CD4-positive, alpha-beta T cell treated with Interleukin-12 subunit alpha and Interleukin-12 subunit beta, for 1 hour (primary cell): ENCODE measurements at regions not wholly inside any gene's neighbourhood (a gene's known extent, or its start where the extent isn't known, plus 50 kb on each side); places are given as distances from the start of the nearest gene placed in this dataset.

ENCODE experiments used
- DNase-seq: peaks from one replicate; pipeline ENCODE4 v3.0.0-alpha.2; 2020

DNA sequence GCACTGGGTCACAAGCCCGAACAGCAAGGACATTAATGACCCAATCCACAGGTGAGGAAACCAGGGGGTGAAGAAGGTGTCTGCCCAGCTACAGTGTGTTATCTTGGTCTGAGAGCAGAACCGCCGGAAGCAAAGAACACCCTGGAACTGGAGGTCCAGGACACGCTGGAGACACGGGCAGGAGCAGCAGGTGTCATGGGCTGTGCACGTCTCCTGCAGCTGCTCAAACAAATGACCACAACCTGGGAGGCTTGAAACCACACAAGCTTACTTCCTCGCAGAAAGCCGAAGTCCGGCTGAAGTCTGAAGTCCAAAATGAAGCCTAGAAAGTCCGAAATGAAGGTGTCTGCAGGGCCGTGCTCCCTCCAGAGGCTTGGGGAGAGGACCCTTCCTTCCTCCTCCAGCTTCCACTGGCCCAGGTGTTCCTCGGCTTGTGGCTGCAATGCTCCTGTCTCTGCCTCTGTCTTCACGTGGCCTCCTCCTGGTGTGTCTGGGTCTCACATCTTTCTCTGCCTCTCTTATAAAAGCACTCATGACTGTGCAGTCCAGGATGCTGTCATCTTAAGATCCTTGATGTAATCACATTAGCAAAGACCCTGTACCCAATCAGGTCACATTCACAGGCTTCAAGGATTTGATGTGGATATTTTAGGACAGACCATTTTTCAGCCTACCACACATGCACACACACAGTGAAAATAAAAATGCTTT lies 351.2 kb downstream of the C16orf95 start:
- DNase-seq = no peak

DNA sequence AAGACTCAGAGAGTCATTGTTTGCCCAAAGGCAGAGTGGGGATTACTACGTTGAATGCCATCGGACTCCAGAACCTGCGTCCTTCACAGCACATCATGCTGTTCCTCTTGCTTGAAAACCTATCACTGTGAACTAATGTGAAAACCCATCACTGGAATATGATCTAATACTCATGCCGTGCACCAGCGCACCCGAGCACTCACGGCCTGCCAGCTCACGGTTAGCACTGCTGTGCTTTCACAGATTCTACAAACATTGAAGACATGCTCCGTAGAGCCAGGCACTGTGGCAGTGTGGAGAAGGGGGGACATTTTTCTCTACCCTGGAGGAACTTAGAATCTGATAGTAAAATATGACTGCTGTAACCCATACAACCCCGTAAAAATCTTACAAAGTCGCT lies 350.4 kb downstream of the C16orf95 start:
- DNase-seq = no peak

DNA sequence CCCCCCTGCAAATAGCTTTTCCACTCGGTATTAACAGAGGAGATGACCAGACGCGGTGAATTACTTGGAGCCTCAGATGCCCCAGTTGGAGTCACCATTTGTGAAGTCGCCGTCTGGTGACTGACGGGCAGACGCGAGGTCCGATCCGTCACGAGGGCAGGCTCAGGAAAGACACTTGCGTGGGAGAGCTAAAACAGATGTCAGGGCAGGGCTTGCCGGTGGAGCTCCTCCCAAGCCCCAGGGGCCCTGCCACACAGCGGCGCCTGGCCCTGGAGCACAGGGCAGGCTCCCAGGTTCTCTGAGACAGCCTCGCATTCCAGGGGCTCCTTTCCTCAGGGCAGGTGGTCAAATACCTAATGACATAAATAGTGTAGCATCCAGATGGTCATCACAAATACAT lies 348.3 kb downstream of the C16orf95 start:
- no peak for DNase-seq

DNA sequence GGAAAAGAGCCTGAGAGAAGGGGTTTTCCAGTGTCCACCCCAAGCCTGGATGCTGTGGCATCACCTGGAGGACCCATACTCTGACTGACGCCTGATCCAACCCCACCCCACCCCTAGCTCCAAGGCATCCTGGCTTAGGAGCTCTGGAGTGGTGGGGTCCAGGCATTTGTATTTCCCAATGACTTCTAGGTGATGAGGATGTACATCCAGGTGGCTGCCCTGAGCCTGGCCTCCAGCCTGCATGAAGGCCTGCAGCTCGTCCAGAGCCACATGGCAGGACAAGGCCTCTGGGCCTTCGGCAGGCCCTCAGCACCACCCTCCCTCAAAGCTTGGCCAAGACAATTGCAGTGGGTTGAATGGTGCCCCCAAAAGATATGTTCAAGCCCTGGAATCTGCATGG lies 347.5 kb downstream of the C16orf95 start:
- DNase-seq = no peak

DNA sequence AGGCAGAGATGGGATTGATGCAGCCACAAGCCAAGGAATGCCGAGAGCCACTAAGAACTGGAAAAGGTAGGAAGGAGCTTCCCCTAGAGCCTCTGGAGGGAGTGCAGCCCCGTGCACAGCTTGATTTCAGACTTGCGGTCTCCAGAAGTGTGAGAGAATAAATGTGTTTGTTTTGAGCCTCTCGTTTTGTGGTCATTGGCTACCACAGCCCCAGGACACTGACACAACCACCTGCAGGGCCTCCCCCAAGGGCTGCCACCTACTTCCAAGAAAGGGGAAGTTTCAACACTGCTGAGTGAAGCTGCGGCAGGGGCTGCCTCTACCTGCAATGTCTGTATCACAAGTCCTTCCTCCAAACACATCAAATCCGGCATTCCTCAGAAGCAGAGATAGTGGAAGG lies 346.9 kb downstream of the C16orf95 start:
- DNase-seq = no peak

DNA sequence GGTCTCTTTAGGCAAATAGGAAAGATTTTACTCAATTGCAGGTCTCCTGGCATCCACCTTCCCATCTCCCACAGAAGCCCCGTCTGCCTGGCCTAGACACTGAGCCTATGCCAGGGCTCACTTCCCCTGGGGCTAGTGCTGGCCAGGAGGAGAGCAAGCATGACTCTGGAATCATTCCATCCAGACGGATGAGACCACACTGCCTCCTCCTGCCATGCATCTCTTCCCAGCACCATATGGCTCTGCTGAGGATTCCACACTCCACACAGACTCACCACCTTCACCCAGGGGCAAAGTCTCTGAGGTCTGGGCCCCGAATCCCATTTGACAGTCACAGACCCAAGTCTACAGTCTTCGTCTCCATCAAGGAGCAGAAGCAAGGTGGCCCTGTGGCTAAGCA lies 346.5 kb downstream of the C16orf95 start:
- DNase-seq = no peak

DNA sequence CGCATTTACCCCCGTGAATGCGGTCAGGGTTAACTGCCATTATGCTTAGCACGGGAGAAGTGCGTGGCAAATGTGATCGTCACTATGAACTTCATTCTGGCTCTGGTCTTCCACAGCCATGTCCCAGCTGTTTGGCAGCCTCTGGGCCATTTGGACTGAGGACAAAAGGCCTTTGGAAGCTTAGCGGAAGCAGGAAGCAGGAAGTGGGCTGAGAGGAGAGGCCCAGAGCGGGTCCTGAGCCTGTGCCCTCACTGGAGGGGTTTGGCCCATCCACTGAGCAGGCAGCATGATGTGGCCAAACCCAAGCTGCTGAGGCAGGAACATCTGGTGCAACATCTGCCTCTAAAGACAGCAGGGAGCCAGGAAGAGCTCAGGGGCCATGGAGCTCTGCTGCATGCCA lies 345.9 kb downstream of the C16orf95 start:
- DNase-seq = no peak

DNA sequence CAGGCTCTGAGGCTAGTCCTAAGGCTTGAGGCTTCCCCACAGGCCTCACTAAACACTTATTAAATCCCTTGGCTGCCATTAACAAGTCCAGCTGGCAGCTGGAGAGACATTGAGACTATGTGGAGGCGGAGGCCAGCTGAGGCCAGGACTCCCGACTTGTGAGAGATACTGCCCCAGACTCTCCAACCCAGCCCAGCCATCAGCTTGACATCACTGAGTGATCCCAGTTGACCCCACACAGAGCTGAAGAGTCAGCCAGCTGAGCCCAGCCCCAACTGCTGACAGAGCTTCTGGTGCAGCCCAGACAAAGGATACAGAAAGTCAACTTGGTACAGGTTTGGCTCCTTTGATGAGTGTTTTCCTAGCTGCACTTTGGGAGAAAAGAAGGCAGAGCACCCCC lies 343.1 kb downstream of the C16orf95 start:
- no peak for DNase-seq

DNA sequence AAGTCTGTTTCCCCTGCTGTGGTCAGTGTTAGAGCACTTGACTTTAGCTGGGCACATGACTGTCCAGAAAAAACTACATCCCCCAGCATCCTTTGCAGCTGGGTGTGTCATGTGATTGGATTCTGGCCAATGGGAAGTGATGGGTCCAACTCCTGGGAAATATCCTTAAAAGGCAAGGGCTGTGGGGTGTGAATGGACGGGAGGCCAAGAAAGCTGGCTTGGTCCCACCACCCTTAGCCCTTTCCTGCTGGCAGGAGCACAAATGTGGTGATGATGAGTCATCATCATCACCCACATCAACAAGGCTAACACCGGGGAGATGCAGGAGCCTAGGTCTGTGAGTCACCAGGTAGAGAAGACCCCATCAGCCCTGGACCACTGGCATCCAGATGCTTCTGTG lies 341.7 kb downstream of the C16orf95 start:
- no peak for DNase-seq

DNA sequence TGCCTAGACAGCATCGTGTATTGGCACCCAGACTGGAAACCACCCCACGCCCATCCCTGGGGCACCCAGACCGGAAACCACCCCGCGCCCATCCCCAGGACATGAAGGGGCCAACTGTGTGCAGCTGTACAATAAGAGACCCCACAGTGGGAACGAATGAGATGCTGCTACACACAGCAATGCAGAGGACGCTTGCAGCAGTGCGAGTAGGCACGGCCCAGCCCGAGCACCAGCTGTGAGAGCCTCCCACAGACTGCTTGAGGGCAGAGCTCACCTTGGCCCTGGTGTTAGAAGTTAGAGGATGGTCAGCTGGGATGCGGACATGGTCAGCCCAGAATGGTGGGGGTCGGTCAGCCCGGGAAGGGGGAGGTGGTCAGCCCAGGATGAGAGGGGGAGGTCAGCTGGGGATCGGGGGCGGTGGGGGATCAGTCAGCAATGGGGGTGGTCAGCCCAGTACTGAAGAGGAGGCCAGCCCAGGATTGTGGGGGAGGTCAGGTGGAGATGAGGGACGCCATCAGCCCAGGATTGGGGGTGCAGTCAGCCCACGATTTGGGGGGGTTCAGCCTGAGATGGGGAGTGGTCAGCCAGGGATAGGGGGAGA lies 340.0 kb downstream of the C16orf95 start:
- no peak for DNase-seq

DNA sequence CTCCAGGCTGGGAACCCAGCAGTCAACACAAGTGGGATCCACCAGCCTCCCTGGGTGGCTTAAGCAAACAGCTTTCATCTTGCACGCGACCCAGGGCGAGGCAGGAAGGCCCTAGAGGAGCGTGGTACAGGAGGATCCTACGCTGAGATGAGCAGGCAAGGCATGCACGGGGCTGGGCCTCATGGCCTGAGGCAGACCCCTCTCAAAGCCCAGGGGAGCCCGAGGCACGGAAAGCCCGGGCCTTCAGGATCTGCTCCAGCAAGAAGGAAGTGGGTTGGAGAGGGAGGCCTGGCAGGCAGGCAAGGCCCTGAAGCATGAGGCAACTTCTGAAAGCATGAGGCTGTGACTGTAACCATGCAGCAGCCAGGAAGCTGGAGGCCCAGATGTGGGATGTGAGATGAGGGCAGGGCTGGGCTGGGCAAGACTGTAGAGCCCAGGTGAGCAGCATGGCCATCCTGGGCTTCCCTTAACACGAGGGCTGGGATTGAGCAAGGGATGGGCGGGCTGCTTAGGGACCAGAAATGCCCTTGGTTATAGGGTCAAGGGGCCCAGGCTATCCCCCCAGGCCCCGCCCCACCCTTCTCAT lies 338.7 kb downstream of the C16orf95 start:
- DNase-seq = no peak

DNA sequence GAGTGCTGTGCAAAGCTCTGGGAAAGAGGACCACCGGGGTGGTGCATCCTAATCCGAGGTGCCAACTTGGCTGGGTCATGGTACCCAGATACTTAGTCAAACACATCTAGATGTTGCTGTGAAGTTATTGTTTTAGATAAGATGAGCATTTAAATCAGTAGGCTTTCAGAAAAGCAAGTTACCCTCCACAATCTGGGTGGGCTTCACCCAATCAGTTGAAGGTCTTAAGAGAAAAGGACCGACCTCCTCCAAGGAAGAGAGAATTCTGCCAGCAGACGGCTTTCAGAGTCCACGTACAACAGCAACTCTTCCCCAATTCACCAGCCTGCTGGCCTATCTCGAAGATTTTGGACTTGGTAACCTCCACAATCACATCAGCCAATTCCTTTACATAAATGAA lies 338.1 kb downstream of the C16orf95 start:
- DNase-seq = no peak

DNA sequence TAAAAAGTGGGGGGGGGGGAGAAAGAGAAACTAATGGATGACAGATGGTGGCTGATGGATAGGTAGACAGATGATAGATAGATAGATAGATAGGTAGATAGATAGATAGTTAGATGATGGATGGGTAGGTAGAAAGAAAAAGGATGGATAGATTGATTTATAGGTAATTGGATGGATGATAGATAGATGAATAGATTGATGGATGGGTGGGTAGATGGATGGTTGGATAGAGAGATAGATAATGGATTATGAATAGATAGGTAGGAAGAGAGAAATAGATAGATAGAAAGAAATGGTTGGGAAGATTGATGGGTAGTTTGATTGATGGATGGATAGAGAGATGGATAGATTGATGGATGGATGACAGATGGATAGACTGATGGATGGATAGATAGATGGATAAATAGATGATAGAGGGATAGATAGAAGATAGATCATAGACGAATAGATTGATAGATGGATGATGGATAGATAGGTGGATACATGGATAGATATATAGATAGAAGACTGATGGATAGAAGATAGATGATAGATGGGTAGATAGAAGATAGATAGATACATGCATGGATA lies 337.1 kb downstream of the C16orf95 start:
- DNase-seq = no peak

DNA sequence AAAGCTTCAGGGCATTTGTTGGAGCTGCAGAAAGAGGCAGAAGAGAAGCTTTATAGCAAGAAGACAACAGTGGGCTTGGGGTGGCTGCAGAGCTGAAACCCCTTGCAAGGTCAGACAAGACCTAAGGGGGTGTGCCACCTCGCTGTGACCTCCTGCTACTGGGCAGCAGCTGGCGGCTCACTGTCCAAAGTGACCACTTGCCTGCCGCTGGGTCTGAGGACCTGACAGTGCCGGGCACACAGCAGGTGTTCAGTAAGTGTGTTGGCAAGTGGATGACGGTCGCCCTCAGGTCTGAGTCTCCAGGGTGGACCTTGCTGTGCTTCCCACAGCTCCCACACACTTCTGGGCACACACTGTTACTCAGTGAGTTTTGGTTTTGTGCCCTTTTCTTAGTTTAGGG lies 336.5 kb downstream of the C16orf95 start:
- no peak for DNase-seq

DNA sequence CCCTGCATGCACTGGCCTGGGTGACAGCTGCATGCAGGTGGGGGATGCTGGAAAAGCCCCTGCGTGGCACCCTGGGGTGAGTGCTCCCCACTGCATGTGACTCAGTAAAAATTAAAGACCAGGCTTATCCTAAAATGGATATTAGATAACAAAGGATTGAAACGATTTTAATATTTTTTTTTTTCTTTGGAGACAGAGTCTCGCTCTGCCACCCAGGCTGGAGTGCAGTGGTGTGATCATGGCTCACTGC lies 334.9 kb downstream of the C16orf95 start:
- DNase-seq = no peak

DNA sequence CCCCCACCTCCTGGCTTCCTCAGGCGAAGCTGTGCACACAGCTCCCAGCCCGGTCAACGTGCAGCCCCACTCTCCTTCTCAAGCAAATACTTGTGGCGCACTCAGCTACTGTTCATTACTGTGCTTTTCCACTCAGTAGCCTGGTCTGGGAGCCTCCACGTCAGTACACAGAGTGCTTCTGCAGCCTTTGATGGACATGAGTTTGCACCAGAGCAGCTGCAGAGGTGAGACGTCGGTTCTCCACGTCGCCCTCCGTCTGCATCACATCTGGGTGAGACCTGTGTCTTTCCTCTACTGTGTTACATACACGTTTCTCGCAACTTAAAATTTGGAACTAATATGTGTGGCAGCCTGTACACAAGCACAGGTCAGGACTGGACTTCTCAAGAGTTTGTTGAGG lies 334.3 kb downstream of the C16orf95 start:
- no peak for DNase-seq

DNA sequence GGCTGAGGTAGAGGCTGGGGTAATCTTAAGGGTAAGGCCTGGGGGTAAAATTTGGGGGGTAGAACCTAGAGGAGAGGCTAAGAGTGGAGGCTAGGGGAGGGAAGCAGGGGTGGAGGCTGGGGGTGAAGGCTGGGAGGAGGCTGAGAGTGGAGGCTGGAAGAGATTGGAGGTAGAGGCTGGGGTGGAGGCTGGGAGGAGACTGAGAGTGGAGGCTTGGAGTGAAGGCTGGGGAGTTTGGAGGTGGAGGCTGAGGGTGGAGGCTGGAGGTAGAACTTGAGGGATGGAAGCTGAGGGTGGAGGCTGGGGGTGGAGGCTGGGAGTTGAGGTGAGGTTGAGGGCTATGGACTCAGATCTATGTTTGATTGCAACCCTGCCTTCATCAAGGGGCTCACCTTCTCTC lies 333.6 kb downstream of the C16orf95 start:
- DNase-seq = no peak

DNA sequence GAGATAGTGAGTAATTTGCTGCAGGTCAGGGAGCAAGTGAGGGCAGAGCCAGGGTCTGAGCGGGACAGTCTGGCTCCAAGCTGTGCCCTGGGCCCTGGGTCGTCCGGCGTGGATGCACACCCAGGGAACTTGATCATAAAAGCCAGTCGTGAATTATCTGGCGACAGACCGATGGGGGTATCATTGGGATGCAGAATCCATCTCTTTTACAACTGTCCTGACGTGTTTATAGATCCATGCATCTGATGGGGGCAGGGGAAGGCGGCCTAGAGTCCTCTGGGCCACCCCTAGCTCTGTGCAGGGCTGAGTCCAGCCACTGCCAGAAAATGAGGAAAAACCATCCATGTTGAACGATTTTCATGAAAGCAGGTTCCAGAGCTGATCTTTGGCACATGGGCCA lies 332.8 kb downstream of the C16orf95 start:
- DNase-seq = no peak

DNA sequence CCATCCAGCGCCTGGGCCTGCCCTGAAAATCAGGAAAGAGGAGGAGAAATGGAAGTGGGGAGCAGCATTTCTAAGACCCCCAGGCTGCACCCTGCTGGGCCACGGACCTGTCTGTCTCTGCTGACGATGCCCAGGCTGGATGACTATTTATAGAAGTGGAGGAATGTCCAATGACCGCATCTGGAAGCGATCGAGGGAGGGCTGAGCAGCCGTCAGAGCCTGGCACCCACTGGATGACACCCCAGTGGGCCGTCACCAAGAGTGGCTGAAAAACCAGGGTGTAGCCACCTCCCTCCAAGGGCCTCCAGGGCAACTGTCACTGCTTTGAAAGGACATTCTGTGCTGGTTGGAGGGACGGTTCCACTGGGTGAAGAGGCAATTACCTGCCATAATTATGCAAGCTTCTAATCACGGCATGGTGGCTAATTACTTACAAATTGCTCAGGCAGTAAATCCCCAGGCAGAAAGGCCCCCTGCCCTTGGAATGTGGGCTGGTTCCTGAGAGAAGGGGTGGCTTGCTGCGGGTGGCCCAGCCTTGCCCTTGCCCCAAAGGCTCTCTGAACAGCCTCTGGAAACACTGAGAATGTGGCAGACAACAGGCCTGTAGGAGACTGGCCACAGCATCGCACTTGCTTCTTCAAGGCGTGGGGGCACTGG lies 332.1 kb downstream of the C16orf95 start:
- DNase-seq = no peak

DNA sequence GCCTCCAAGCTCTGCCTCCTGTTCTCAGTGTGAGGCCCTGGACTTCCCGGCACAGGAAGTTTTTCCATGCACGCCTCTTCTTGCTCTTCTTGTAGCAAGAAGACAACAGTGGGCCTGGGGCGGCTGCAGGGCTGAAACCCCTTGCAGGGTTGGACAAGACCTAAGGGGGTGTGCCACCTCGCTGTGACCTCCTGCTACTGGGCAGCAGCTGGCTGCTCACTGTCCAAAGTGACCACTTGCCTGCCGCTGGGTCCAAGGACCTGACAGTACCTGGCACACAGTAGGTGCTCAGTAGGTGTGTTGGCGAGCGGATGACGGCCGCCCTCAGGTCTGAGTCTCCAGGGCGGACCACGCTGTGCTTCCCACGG lies 331.6 kb downstream of the C16orf95 start:
- DNase-seq = no peak

DNA sequence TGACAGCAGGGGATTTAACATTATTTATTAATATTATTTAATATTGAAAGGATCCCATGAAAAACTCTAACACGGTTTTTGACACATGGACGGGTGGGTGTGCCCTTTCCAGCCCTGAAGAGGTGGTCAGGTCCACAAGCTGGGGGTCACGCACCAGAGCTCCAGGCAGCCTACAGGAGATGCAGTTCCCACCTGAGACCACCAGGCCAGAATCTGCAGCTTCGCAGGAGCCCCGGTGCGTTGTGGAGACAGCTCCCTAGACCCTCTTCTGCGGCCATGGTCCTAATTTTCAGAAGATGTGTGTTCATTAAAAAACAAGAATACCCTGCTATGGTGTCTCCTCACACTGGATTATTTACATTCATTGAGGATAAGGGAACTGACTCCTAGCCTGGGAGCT lies 331.1 kb downstream of the C16orf95 start:
- no peak for DNase-seq

DNA sequence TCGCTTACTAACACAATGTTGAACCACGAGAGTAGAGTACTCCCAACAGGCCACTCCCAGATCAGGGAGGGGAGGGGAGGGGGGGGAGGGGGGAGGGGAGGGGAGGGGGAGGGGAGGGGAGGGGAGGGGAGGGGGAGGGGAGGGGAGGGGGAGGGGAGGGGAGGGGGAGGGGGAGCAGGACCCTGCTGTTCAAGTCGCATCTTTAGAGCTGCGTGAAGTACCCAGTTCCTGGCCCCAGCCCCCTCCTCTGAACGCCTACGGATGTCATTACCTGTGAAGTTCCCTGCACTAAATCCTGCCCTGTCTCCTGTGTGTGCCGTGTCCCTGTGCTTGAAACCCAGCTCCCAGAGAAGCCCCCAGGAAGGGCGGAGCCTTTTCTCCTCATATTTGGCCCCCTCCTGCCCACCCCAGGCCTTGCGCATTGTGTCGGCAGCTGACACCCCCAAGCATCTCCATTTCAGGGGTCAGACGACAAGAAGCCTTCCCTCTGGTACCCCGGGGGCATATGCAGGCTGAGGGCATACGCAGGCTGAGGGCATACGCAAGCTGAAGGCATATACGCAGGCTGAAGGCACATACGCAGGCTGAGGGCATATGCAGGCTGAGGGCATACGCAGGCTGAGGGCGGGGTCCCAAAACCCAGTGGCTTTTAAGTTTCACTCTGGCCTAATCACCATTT lies 330.2 kb downstream of the C16orf95 start:
- no peak for DNase-seq
